Stimulated activated naive CD4-positive, alpha-beta T cell (primary cell): ENCODE measurements at regions not wholly inside any gene's neighbourhood (a gene's known extent, or its start where the extent isn't known, plus 50 kb on each side); places are given as distances from the start of the nearest gene placed in this dataset.

Source experiments
- DNase-seq, 6 experiments: peaks; one replicate each; lab custom pipeline; 2025; lab: John Stamatoyannopoulos, UW

DNA sequence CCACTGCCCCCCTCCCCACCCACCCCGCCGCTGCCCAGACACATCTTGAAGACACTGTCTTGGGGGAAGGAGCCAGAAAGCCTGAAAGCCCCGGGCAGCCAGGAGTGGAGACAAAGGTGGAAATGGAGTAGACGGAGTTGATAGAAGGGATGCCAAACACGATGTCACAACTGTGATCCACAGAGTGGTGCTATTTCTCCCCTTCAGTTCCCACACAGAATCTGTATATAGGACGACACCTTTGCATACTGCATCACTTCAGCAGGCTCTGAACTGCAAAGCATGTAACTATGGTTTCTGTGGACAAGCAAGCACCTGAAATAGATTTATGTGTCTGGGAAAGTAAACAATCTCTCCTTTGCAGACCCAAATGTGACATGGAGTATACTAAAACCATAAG lies 56.4 kb upstream of the F13A1 start:
- DNase-seq = no peak

DNA sequence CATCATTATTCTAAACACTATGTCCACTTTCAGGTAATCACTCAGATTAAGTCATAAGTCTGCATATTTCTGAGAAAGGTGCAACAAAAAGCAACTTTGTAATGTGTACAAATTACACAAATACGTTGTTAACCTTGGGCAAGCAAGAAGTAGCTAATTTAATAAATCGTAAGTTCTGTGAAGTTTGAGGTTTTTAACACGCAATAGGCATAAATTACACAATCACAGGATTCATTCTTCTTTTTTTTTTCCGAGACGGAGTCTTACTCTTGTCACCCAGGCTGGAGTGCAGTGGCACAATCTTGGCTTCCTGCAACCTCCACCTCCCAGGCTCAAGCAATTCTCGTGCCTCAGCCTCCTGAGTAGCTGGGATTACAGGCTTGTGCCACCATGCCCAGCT lies 57.2 kb upstream of the F13A1 start:
- DNase-seq = no peak

DNA sequence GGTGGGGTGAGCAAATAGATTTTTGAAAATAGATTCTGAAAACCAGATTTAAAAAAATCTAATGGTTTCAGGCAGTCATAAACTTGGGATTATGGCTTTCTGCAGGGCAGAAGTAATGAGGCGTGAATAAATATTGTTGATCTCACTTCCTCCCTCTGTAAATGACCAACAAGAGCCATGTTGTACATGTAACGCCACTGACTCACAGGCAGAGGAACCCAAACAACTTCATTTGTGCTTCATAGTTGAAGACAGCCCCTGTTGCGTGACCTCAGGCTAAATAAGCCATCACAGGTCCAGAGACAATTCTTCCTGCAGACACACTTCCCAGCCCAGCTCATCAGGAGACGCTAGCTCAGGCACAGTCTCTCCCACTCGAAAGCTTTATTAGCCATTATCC lies 59.1 kb upstream of the F13A1 start:
- no peak for DNase-seq

DNA sequence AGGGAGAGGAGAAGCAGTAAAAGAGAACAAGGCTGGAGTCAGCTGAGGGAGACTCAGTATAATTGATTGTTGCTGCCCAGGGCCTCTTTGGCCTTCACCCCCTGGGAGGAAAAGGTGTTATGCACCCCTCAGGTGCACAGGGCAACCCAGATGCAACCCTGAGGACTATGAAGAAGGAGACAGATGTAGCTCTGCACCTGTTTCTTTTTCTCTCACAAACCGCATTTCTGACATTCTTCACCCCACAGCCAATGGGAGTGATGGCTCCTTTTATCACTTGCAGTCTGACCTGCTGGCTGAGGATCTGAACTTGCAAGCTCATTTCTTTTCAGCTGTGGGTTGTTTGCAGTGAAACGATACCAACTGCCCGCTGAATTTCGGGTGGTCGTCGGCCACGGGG lies 64.1 kb upstream of the F13A1 start:
- no peak for DNase-seq

DNA sequence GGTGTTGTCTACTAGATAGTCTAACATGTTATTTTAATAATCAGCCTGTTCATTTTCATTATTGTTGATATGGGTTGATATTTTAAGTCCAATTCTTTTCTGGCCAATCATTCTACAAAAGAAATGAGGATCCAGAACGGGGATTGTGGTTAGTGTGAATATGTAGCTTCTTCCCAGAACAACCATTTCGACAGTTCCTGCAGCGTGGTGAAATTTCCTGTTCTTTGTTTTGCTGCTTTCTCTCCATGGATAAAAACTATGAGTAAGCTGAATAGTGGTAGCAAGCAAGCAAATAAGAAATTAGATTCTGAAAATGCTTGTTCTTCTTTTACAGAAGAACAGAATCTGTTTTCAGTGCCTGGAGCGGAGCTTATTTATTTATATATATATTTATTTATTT lies 65.5 kb upstream of the F13A1 start:
- no peak for DNase-seq

DNA sequence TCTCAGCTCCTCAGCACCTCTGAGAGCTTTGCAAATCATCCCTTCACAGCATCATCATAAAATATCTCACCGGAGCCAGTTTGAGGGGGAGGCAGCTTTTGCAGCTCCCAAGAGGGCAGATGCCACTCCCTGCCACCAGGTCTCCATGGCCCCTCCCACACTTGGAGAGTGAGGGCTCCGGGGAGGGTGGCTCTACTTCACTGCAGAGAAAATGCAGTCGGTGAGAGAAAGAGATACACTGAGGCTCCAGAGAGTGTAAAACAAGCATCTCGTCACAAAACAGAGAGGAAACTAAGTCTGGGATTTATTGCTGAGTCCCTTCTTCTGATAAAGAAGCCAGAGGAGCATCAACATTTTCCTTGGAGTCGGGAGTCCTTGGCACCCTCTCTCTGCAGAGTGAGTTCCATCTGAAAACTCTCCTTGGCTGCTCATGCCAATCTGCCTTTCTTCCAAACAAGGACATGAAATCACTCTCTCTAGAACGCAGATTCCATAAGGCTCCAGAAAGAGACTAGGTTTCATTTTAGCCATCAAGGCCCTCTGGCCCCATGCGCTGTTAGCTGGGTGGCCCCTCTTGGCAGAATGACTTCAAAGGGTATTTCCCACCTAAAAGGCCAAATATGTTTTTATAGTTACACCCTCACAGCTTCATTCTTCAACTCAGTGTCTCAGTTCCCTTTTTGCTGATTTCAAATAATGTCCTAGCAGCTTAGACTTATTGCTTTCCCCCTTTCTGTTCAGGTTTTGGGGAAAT lies 70.6 kb upstream of the F13A1 start:
- DNase-seq = no peak

DNA sequence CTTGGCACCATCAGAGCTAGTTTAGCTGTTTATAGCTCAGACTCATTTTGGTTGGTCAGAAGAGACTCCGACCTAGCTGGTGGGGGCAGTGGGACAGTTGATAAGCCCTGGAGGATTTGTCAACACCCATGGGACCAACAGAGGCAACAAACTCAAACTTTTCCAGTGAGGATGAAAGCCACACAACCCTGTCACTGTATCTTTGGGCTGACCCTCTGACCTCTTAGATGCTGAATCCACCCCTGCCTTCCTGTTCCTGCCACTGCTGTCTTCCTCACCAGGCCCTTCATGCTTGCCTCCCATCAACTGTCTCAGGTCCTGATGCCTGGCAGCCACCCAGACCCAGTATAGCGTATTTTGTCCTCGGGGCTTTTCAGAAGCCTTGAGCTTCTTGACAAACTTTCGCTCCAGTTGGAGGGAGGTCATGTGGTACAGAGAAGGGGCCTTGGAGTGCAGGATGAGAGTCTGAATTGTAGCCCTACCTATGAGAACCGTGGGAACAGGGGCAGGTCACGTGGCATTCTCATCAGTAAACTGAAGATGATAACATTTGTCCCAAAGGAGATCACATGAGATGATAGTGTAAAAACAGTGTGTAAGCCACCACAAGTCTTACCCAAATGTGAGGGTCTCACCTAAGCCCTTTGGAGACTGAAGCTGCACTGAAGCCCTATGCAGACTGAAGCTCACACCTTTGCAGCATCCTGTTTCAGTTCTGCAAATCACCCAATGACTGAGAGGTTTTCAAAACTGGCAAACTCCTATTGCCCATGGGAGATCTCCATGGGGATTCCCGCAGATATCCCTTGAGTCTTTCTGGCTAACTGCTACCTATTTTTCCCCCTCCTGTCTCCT lies 72.0 kb upstream of the F13A1 start:
- no peak for DNase-seq

DNA sequence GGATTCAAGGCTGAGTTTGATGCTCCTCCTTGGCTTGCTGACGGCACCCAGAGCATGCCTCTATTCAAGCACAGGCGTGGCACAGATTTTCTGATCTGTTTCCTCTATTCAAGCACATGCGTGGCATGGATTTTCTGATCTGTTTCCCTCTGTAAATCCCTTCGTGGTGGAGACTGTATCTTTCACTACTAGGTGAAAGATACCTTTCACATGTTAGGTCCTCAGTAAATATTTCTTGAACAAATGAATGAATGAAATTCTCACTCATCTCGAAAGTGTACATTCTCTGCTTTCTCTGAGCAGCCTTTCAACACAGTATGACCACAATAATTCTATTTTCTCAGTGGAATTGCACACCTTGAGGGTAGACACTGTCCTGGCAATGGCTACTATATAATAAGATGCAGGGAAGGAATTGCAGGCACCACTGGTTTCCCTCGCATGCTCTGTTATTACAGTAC lies 72.6 kb upstream of the F13A1 start:
- no peak for DNase-seq

DNA sequence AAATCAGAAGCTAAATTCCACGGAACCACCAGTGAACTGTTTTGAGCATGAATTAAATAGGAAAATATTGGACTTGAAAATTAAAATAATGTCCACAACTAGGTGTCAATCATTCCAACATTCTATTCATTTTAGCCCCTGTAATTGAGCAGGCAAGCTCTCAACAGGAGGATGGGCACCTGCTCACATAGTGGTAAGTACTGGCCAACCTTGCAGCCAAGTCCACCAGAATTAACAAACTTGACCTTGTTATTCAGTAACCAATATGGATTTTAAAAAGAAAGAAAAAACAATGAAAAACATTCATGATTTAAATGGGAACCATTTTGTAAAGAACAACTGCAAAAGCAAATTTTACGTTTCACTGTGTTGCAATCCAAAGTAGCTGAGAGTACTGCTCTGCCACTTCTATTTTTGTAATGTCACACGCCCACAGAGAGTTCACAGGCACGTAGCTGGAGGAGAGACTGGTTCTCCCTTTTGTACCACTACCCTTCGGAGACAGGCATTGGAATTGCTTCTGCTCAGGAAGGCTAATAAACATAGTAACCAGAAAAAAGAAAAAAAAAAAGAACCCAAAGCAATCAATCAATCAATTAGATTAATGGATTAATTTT lies 75.2 kb upstream of the F13A1 start:
- no peak for DNase-seq

DNA sequence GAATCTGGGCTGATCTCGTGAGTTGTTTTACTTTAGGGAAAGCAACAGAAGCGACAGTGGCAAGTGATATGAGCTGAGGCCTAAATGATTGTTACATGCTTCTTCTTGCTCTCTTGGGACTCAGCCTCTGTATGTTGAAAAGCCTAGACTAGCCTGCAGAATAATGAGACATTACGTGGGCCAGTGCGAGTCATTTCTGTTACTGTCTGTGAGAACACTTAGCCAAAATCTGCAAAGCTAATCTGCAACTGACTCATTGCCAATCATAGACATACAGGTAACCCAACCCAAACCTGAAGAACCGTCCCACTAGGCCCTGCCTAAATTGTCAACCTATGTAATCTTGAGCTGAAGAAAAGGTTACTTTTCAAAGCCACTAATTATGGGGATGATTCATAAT lies 77.4 kb upstream of the F13A1 start:
- no peak for DNase-seq

DNA sequence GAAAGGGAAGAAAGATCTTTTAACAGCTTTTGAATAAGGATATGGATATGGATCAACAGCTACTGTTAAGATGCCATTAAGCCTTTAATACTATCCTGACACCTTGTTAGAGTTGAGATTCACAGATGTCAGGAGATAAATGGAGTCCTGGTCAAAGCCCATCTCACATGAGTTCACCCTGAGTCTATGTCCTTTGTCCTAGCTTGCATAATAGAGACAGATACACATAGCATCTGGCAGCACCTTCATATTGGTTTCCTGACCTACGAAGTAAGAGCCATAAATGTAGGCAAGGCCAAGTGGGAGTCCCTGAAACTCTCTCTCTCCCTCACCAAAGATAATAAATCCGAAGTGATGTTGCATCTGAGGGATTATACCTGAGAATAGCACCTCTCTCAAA lies 79.1 kb upstream of the F13A1 start:
- DNase-seq = no peak

DNA sequence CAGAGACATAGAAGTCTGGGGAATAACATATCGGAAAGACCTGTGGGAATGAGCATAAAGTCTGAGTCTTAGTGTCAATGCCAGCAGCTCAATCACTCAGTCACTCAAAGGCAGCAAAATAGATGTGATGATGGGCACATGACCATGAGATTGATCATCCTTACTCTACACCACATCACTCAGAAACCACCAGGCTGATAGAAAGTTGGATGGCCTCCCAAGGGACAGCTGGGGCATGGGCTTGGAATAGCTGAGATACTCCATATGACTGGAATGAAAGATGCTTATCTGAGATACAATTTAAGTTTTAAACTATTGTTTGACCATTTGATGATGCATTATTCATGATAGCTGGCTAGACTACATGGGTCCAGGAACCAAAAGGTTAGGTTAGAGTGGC lies 80.9 kb upstream of the F13A1 start:
- DNase-seq = no peak

DNA sequence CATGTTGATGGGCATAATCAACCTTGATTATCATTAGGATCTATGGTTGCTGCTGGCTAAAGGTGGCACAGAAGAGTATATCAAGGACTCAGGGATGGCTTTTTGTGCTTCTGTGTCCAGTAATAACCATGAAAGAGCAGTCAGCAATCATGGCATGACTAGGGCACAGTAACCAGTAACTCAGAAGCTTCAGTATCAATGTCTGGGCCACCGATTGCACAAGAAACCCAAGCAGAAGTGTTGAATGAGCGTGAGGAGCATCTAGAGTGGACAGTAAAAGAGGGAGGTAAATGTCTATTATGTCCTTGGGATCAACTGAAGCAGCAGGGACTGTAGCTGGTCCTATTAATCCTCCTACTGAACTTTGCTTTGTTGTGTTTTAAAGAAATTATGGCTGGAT lies 81.5 kb upstream of the F13A1 start:
- no peak for DNase-seq

DNA sequence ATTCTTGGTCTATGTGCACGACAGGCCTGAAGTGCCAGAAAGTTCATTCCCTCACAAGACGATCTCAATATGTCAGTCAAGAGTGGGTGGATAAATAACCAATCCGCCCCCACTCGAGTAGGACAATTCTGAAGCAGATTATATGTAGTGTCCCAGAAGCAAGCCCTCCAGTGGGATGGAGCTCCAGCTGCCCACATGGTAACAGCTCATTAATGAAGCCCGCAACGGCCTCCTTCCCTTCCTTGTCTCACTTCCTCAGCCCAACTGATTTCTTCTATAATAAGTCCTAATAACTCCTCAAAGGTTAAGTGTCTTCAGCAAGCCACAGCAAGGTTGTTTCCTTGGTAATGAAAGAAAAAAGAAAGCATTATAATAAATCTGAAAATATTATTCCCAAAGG lies 82.1 kb upstream of the F13A1 start:
- DNase-seq = no peak

DNA sequence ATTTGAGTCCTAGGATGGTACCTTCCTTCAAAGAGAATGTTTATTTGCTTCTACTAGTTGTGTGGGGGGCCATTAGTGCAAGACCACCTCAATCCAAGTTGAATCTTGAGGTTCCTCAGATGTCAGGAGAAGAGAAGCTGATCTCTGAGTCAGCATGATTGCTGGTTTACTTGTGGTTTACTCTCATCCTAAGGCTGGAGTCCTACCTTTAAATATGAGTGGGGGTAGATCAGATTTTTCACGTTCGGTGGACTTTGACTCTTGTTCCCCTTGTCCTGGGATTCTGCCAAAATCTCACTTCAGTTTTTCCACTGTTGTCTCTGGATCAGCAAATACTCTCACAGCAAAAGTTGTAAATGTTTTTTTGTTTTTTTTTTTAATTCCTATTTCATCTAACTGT lies 84.6 kb upstream of the F13A1 start:
- DNase-seq = no peak

DNA sequence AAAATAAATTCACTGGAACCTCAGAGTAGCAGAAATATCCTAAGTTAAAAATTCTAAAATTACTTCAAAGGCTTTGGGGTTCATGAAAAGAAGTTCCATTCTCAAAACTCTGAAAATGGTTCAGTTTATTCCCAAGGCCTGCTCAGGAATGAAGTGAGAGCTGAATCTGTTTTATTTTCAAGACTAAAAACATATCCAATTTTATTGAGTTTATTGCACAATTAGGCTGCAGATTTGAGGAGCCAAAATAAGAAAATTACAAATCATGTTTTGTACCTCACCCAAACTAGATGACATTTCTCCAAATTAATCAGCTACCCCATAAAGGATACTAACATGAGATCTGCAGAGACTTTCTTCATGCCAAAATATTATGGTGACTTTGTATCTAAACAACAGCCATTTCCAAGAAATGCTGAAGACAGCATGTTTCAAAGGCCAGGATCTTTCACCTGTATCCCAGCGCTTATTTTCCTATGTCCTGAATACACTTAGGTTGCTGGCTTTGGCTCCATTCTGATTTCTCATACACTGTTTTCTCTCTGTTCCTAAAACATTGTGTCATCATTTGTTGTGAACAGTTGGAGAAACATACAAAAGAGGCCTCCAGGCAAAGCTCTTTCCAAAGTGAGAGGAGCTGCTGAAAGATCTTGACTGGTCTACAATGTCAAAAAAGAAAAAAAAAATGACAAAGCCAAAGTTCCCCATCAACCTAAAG lies 85.7 kb upstream of the F13A1 start:
- DNase-seq = no peak

DNA sequence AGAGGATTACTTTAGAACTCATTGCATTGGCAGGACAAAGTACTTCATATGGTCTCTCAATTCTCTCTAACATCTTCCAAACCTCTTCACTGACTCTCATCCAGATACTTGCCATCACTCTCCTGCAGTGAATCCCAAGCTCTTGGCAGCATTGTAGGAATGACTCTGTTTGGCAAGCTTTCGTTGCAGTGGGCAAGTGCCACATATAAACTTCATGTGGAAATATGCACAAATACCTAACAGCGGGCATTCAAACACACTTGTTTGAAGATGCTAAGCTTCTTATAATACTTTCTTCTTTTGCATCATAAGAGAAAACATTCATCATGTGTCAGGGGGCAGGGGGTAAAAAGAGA lies 86.2 kb upstream of the F13A1 start:
- no peak for DNase-seq

DNA sequence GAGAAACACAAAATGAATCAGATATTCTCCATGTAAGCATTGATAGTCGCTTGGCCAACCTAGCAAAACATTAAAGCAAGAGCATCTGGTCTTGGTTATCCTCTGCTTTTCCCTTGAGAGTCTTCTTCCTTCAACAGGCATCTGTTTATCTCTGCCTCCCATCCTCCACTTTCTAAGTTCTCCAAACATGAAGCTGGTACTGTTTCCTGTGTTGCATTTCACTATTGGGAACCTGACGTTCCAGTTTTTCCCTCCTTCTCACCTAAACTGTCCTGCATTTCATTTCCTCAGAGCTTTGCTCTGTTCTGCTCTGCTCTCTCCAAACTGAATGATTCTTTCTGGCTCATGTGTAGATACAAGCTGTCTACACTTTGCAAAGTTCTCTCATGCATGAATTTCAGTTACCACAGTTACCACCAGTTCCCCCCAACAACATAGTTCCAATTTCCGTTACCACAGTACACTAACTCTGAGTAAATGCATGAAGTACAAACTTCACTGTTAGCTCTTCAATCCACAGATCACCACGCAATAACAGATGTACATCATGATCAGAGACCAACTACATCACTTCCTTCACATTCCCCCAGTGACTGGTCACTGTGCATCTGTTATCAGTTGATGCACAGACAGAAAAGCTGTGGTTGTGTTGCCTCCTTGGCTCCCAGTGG lies 86.7 kb upstream of the F13A1 start:
- DNase-seq = no peak

DNA sequence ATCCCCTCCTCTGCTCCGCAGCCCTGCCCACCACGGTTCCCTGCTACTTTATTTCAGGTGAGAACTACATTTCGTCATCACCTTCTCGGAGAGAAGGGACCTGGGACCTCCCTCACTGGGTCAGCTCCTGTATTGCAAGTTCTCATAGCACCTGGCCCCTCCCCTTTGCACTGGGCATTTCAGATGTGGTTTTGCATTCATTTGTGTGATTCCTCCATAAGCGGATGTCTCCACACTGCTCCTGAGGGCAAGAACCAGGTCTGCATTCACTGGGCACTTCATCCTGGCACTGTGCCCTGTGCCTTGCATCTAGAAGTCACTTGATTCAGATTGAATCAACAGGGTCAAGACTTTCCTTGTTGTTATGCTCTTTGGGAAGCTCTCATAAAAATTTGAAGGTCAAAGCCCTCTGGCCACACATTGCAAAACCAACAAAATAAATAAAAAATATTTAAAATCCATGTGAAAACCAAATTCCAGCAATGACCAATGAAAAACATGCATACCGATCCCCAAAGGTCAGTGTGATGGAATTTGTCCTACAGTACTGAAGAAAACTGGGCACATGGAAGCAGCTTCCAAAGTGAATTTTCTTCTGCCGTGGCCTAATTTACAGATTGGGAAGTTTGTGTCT lies 89.1 kb upstream of the F13A1 start:
- no peak for DNase-seq

DNA sequence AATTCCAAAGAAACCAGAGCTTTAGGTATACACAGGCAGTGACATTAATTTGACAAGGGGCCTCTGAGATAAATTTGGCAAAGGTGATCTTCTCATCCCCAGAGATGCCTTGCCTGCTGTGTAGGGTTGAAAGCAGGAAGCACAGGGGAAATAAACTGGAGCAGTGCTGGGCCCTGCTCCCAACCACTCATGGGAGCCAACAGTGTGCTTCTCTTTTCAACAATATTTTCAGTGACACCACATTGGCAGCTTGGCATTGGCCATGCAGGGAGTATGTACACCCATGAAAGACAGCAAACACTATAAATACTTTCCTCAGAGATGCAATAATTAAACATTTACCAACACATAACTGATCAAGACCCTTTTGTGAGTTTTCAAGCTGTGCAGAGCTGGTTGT lies 90.7 kb upstream of the F13A1 start:
- DNase-seq = no peak

DNA sequence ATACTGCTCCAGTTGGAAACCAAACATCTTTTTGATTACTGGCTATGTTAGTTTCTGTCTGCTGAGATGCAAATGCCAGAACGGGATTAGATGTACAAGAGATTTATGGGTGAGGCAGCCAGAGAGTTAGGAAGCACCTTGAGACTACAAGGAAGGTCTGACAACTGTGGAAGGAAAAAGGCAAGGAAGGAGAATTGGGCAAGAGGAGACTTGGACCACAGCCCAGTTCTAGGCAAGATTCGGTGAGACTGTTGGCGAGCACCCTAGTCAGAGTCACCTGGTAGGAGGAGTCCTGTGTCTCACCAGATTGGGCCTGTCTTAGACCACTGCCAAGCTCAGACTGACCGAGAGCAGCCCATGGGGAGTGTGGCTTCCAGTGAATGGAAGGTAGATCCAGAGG lies 91.8 kb upstream of the F13A1 start:
- no peak for DNase-seq

DNA sequence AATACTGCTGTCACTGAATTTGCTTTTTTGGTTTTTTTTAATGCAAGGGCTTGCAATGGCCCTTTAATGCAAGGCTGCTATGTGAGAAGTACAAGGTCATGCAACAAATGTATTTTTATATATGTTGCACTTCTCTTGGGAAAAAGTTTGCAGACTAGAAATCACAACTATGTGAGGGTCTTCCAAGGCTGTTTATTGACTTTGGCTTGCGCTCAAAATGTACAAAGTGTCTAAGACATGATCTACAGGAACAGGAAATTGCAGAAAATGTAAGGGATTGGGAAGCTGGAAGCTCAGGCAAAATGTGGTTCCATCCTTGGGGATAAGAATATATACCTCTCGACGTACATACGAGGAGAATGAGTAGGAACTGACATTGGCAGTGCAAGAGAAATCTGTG lies 92.2 kb upstream of the F13A1 start:
- DNase-seq = no peak
